Activated CD4-positive, alpha-beta memory T cell treated with anti-CD3 and anti-CD28 coated beads for 36 hours (primary cell): ENCODE measurements at regions not wholly inside any gene's neighbourhood (a gene's known extent, or its start where the extent isn't known, plus 50 kb on each side); places are given as distances from the start of the nearest gene placed in this dataset.

Experiments used
- CTCF ChIA-PET: fragments of 350-600 bp; sonication (Branson Sonifier 250); formaldehyde crosslinking; loops from one replicate; lab custom pipeline; 2021; ENCODE audit warnings: antibody characterized with exemption, inconsistent platforms; lab: Charles Lee
- POLR2A ChIA-PET: fragments of 350-600 bp; sonication (Branson Sonifier 250); formaldehyde crosslinking; loops from one replicate; lab custom pipeline; 2021; ENCODE audit warnings: antibody characterized with exemption; lab: Charles Lee
- DNase-seq: peaks from one replicate; pipeline ENCODE4 v3.0.0-alpha.2; 2020
- H3K27ac Mint-ChIP-seq: one replicate; pipeline ENCODE4 v1.8.0; 2021; ENCODE audit warnings: mixed read lengths
- H3K27me3 Mint-ChIP-seq: one replicate; pipeline ENCODE4 v1.8.0; 2021; ENCODE audit warnings: mixed read lengths
- H3K36me3 Mint-ChIP-seq: one replicate; pipeline ENCODE4 v1.8.0; 2021; ENCODE audit warnings: mixed read lengths
- H3K4me1 Mint-ChIP-seq: one replicate; pipeline ENCODE4 v1.8.0; 2021; ENCODE audit warnings: low read depth, mixed read lengths
- H3K4me3 Mint-ChIP-seq: one replicate; pipeline ENCODE4 v1.8.0; 2021; ENCODE audit warnings: mild to moderate bottlenecking, mixed read lengths
- H3K9me3 Mint-ChIP-seq: one replicate; pipeline ENCODE4 v1.8.0; 2021; ENCODE audit warnings: mixed read lengths
- intact Hi-C: fragments of 100-400 bp; cut with micrococcal nuclease; formaldehyde crosslinking; loops from one replicate; pipeline ENCODE4 v1.15.1; 2023

GRCh38 chr3:780505-780904, 312.3 kb upstream of the CNTN6 start:
- ChIA-PET POLR2A (no interaction called here), CTCF (no interaction called here)
- Mint-ChIP-seq H3K36me3 (no peaks in the 10 kb centered on the region), H3K27me3 (no peaks in the 10 kb centered on the region), H3K4me1 (no peaks in the 10 kb centered on the region), H3K4me3 (no peak overlapping the region), H3K27ac (no peak overlapping the region), H3K9me3 (peaks cover 15% of the 10 kb centered on the region)
- DNase-seq: no peak
- intact Hi-C loops: no loop called here

- CTCF ChIA-PET: no interaction called here
- H3K9me3 Mint-ChIP-seq: peaks cover 4% of the 10 kb centered on the region
- POLR2A ChIA-PET: no interaction called here
- no peaks in the 10 kb centered on the region for H3K4me1 Mint-ChIP-seq
- no peak for DNase-seq
- no peaks in the 10 kb centered on the region for H3K36me3 Mint-ChIP-seq
- intact Hi-C loops: no loop called here
- H3K4me3 Mint-ChIP-seq: no peak overlapping the region
- H3K27me3 Mint-ChIP-seq: no peaks in the 10 kb centered on the region
- no peak overlapping the region for H3K27ac Mint-ChIP-seq
These were observed 301.4 kb upstream of the CNTN6 start for GRCh38 chr3:791442-791841.

GRCh38 chr3:792630-793029, 300.2 kb upstream of the CNTN6 start:
- Mint-ChIP-seq H3K36me3 (no peaks in the 10 kb centered on the region), H3K4me1 (no peaks in the 10 kb centered on the region), H3K4me3 (no peak overlapping the region), H3K27ac (no peak overlapping the region), H3K27me3 (no peaks in the 10 kb centered on the region), H3K9me3 (peaks cover 8% of the 10 kb centered on the region)
- no peak for DNase-seq
- intact Hi-C loops: no loop called here
- ChIA-PET POLR2A (no interaction called here), CTCF (no interaction called here)

- DNase-seq: no peak
- Mint-ChIP-seq H3K36me3 (no peaks in the 10 kb centered on the region), H3K27ac (no peak overlapping the region), H3K27me3 (no peaks in the 10 kb centered on the region), H3K9me3 (peaks cover 12% of the 10 kb centered on the region), H3K4me3 (no peak overlapping the region), H3K4me1 (no peaks in the 10 kb centered on the region)
- ChIA-PET POLR2A (no interaction called here), CTCF (no interaction called here)
- intact Hi-C loops: no loop called here
These were observed 288.6 kb upstream of the CNTN6 start for GRCh38 chr3:804211-804610.

GRCh38 chr3:805326-805725, 287.5 kb upstream of the CNTN6 start:
- no peak overlapping the region for H3K4me3 Mint-ChIP-seq
- POLR2A ChIA-PET: no interaction called here
- no peaks in the 10 kb centered on the region for H3K4me1 Mint-ChIP-seq
- no peaks in the 10 kb centered on the region for H3K36me3 Mint-ChIP-seq
- peaks cover 12% of the 10 kb centered on the region for H3K9me3 Mint-ChIP-seq
- no peak overlapping the region for H3K27ac Mint-ChIP-seq
- intact Hi-C loops: no loop called here
- no peak for DNase-seq
- CTCF ChIA-PET: no interaction called here
- no peaks in the 10 kb centered on the region for H3K27me3 Mint-ChIP-seq

DNA sequence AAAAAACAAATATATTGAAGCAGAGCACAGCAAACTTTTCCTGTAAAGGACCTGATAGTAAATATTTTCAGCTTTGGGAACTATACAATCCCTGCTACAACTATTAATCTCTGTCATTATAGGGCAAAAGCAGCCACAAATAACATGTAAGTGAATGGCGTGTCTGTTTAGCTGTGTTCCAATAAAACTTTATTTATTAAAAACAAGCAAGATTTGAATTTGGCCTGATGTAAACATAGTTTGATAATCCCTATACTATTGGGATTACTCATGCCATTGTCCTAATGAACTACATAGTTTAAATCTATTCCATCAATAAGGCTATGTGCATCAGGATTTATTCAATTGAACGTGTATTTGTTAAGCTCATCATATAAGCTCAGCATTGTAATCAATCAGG, 286.8 kb upstream of the CNTN6 start:
- Mint-ChIP-seq H3K27ac (no peak overlapping the region), H3K27me3 (no peaks in the 10 kb centered on the region), H3K4me3 (no peak overlapping the region), H3K4me1 (no peaks in the 10 kb centered on the region), H3K36me3 (no peaks in the 10 kb centered on the region), H3K9me3 (peaks cover 9% of the 10 kb centered on the region)
- no peak for DNase-seq
- intact Hi-C loops: no loop called here
- ChIA-PET CTCF (no interaction called here), POLR2A (no interaction called here)

- DNase-seq: no peak
- no peak overlapping the region for H3K27ac Mint-ChIP-seq
- H3K4me3 Mint-ChIP-seq: no peak overlapping the region
- ChIA-PET CTCF (no interaction called here), POLR2A (no interaction called here)
- no peaks in the 10 kb centered on the region for H3K4me1 Mint-ChIP-seq
- H3K9me3 Mint-ChIP-seq: peaks cover 27% of the 10 kb centered on the region
- H3K27me3 Mint-ChIP-seq: no peaks in the 10 kb centered on the region
- intact Hi-C loops: no loop called here
- no peaks in the 10 kb centered on the region for H3K36me3 Mint-ChIP-seq
These were observed 276.2 kb upstream of the CNTN6 start for GRCh38 chr3:816605-817004.

DNA sequence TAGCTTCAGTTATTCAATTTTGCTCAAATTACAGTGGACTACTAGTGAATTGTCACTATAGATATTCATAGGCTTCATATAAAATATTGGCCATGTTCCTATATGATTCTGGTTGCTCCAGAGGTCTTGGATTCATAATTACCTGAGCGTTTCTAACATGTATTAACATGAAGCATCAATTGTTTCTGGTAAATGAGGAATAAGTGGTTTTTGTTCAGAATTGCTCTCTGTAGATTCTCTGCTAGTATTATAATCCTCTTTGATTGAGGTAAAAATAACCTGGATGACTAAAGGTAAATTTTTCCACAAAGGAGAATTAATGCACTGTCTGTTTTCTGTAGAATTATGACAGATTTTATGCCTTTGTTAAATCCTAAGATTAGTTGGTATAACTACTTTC, 258.1 kb upstream of the CNTN6 start:
- no peaks in the 10 kb centered on the region for H3K4me1 Mint-ChIP-seq
- no peak overlapping the region for H3K4me3 Mint-ChIP-seq
- POLR2A ChIA-PET: no interaction called here
- intact Hi-C loops: no loop called here
- CTCF ChIA-PET: no interaction called here
- DNase-seq: no peak
- no peak overlapping the region for H3K27ac Mint-ChIP-seq
- H3K27me3 Mint-ChIP-seq: no peaks in the 10 kb centered on the region
- H3K9me3 Mint-ChIP-seq: peaks cover 14% of the 10 kb centered on the region
- H3K36me3 Mint-ChIP-seq: no peaks in the 10 kb centered on the region

DNA sequence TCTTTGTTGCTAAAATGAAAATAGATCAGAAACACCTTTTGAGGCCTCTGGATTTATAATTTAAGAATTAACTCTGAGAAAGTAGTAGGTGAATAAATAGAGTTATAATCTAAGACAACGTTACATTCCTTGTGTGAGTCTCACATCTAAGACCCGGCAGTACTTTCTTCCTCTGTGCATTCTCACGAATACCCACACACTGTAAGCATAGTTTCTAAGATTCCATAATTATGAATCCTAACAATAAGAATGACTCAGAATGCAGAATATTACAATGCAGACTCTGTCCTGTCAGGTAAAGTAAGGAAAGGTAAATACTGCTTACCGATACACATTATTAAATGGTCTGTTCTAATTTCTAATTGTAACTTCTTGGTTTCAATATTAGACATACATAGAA, 257.7 kb upstream of the CNTN6 start:
- H3K27ac Mint-ChIP-seq: no peak overlapping the region
- peaks cover 12% of the 10 kb centered on the region for H3K9me3 Mint-ChIP-seq
- POLR2A ChIA-PET: no interaction called here
- H3K27me3 Mint-ChIP-seq: no peaks in the 10 kb centered on the region
- CTCF ChIA-PET: no interaction called here
- no peaks in the 10 kb centered on the region for H3K36me3 Mint-ChIP-seq
- no peaks in the 10 kb centered on the region for H3K4me1 Mint-ChIP-seq
- intact Hi-C loops: no loop called here
- H3K4me3 Mint-ChIP-seq: no peak overlapping the region
- DNase-seq: no peak

- H3K4me1 Mint-ChIP-seq: no peaks in the 10 kb centered on the region
- H3K9me3 Mint-ChIP-seq: no peaks in the 10 kb centered on the region
- no peak overlapping the region for H3K4me3 Mint-ChIP-seq
- H3K27ac Mint-ChIP-seq: no peak overlapping the region
- DNase-seq: no peak
- H3K36me3 Mint-ChIP-seq: no peaks in the 10 kb centered on the region
- no peaks in the 10 kb centered on the region for H3K27me3 Mint-ChIP-seq
- CTCF ChIA-PET: no interaction called here
- intact Hi-C loops: no loop called here
- POLR2A ChIA-PET: no interaction called here
These were observed 252.8 kb upstream of the CNTN6 start for GRCh38 chr3:839981-840380.

- Mint-ChIP-seq H3K36me3 (no peaks in the 10 kb centered on the region), H3K27me3 (no peaks in the 10 kb centered on the region), H3K9me3 (peaks cover 8% of the 10 kb centered on the region), H3K4me1 (no peaks in the 10 kb centered on the region), H3K27ac (no peak overlapping the region), H3K4me3 (no peak overlapping the region)
- POLR2A ChIA-PET: no interaction called here
- intact Hi-C loops: no loop called here
- CTCF ChIA-PET: no interaction called here
- DNase-seq: no peak
These were observed 241.6 kb upstream of the CNTN6 start for GRCh38 chr3:851098-851790.

DNA sequence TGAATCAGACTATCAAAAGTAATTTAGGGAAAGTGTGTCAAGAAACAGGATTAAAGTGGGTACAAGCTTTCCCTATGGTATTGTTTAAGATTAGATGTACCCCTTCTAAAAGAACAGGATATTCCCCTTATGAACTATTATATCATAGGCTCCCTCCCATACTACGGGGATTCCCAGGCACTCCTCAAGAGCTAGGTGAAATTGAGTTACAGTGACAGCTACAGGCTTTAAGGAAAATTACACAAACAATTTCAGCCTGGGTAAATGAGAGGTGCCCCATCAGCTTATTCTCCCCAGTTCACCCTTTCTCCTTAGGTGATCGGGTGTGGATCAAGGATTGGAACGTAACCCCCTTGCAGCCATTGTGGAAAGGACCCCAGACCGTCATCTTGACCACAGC, 240.8 kb upstream of the CNTN6 start:
- intact Hi-C loops: no loop called here
- no peak overlapping the region for H3K27ac Mint-ChIP-seq

GRCh38 chr3:853489-853888, 239.3 kb upstream of the CNTN6 start:
- Mint-ChIP-seq H3K4me1 (no peaks in the 10 kb centered on the region), H3K4me3 (no peak overlapping the region), H3K27me3 (no peaks in the 10 kb centered on the region), H3K36me3 (no peaks in the 10 kb centered on the region), H3K27ac (no peak overlapping the region), H3K9me3 (peaks cover 8% of the 10 kb centered on the region)
- no peak for DNase-seq
- ChIA-PET POLR2A (no interaction called here), CTCF (no interaction called here)
- intact Hi-C loops: no loop called here

More for the DNA sequence above, 240.8 kb upstream of the CNTN6 start:
- Mint-ChIP-seq H3K4me1 (no peaks in the 10 kb centered on the region), H3K36me3 (no peaks in the 10 kb centered on the region), H3K27me3 (no peaks in the 10 kb centered on the region), H3K4me3 (no peak overlapping the region), H3K9me3 (peaks cover 8% of the 10 kb centered on the region)
- POLR2A ChIA-PET: no interaction called here
- no peak for DNase-seq
- CTCF ChIA-PET: no interaction called here
